ENCODE measurements at regions not wholly inside any gene's neighbourhood (a gene's known extent, or its start where the extent isn't known, plus 50 kb on each side); places are given as distances from the start of the nearest gene placed in this dataset.

GRCh38 chr16:54689072-54689865, 241.4 kb upstream of the IRX5 start:
- DNase-seq = no peak
- H3K27ac ChIP-seq = no peak overlapping the region
- no peaks in the 10 kb centered on the region for H3K36me3 ChIP-seq (ENCODE audit: low read depth)
- no peak overlapping the region for H3K4me3 ChIP-seq
- no peak overlapping the region for H3K4me2 ChIP-seq (ENCODE audit: unreplicated experiment)
- in situ Hi-C loops (cut with MboI) = no loop called here
- 69 to 72% methylated on average over 7 of the region's 7 CpGs for WGBS, 2 experiments (ENCODE audit: low coverage in 1 of 2, low lambda C conversion rate in 2 of 2, missing lambda C conversion rate in 2 of 2)
- no peaks in the 10 kb centered on the region; the same call in 1 of the 2 replicates for H3K27me3 ChIP-seq (replicated peaks; ENCODE audit: insufficient read depth)
- no peak overlapping the region for H2AFZ ChIP-seq
- no peaks in the 10 kb centered on the region for H4K20me1 ChIP-seq (ENCODE audit: insufficient read depth)
- no peak overlapping the region for H3K9ac ChIP-seq
- TF ChIP-seq EZH2phosphoT487 (IDR thresholded peaks at IDR 0.05; ENCODE audit: insufficient read depth, low read depth) = no peak
- no peak for TF ChIP-seq EZH2 (IDR thresholded peaks at IDR 0.05; ENCODE audit: insufficient read depth, poor library complexity, severe bottlenecking)
- H3K9me2 ChIP-seq (ENCODE audit: insufficient read depth) = no peaks in the 10 kb centered on the region
- H3K9me3 ChIP-seq (ENCODE audit: low read depth) = no peaks in the 10 kb centered on the region
- H3K79me2 ChIP-seq (ENCODE audit: insufficient read depth) = no peaks in the 10 kb centered on the region
- H3F3A ChIP-seq (ENCODE audit: insufficient read depth) = no peaks in the 10 kb centered on the region
- no peaks in the 10 kb centered on the region for H3K4me1 ChIP-seq (ENCODE audit: insufficient read depth)

GRCh38 chr16:54688339-54688738, 242.3 kb upstream of the IRX5 start:
- H3K9ac ChIP-seq = no peak overlapping the region
- in situ Hi-C loops (cut with MboI) = no loop called here
- WGBS, 2 experiments (ENCODE audit: low coverage in 1 of 2, low lambda C conversion rate in 2 of 2, missing lambda C conversion rate in 2 of 2) = 80 to 82% methylated on average over 1 of the region's 1 CpG
- H3K27ac ChIP-seq = no peak overlapping the region
- no peaks in the 10 kb centered on the region for H3K36me3 ChIP-seq (ENCODE audit: low read depth)
- H3K27me3 ChIP-seq (replicated peaks; ENCODE audit: insufficient read depth) = no peaks in the 10 kb centered on the region; the same call in 1 of the 2 replicates
- no peaks in the 10 kb centered on the region for H4K20me1 ChIP-seq (ENCODE audit: insufficient read depth)
- H3K9me3 ChIP-seq (ENCODE audit: low read depth) = no peaks in the 10 kb centered on the region
- no peak overlapping the region for H3K4me3 ChIP-seq
- H3K79me2 ChIP-seq (ENCODE audit: insufficient read depth) = no peaks in the 10 kb centered on the region
- no peak overlapping the region for H3K4me2 ChIP-seq (ENCODE audit: unreplicated experiment)
- no peak for TF ChIP-seq EZH2phosphoT487 (IDR thresholded peaks at IDR 0.05; ENCODE audit: insufficient read depth, low read depth)
- no peak for TF ChIP-seq EZH2 (IDR thresholded peaks at IDR 0.05; ENCODE audit: insufficient read depth, poor library complexity, severe bottlenecking)
- H3K4me1 ChIP-seq (ENCODE audit: insufficient read depth) = no peaks in the 10 kb centered on the region
- no peaks in the 10 kb centered on the region for H3F3A ChIP-seq (ENCODE audit: insufficient read depth)
- H2AFZ ChIP-seq = no peak overlapping the region
- no peaks in the 10 kb centered on the region for H3K9me2 ChIP-seq (ENCODE audit: insufficient read depth)
- no peak for DNase-seq

- no peaks in the 10 kb centered on the region for H3K4me1 ChIP-seq (ENCODE audit: insufficient read depth)
- H3K4me2 ChIP-seq (ENCODE audit: unreplicated experiment) = no peak overlapping the region
- H3K36me3 ChIP-seq (ENCODE audit: low read depth) = no peaks in the 10 kb centered on the region
- TF ChIP-seq EZH2phosphoT487 (IDR thresholded peaks at IDR 0.05; ENCODE audit: insufficient read depth, low read depth) (no peak), EZH2 (IDR thresholded peaks at IDR 0.05; ENCODE audit: insufficient read depth, poor library complexity, severe bottlenecking) (no peak)
- no peak overlapping the region for H2AFZ ChIP-seq
- H3K9ac ChIP-seq = no peak overlapping the region
- H3K9me3 ChIP-seq (ENCODE audit: low read depth) = no peaks in the 10 kb centered on the region
- no peak overlapping the region for H3K4me3 ChIP-seq
- DNase-seq = no peak
- no peaks in the 10 kb centered on the region for H3F3A ChIP-seq (ENCODE audit: insufficient read depth)
- WGBS, 2 experiments (ENCODE audit: low coverage in 1 of 2, low lambda C conversion rate in 2 of 2, missing lambda C conversion rate in 2 of 2) = 75 to 78% methylated on average over 8 of the region's 8 CpGs
- H4K20me1 ChIP-seq (ENCODE audit: insufficient read depth) = no peaks in the 10 kb centered on the region
- no peak overlapping the region for H3K27ac ChIP-seq
- H3K79me2 ChIP-seq (ENCODE audit: insufficient read depth) = no peaks in the 10 kb centered on the region
- H3K9me2 ChIP-seq (ENCODE audit: insufficient read depth) = no peaks in the 10 kb centered on the region
- H3K27me3 ChIP-seq (replicated peaks; ENCODE audit: insufficient read depth) = no peaks in the 10 kb centered on the region; the same call in 1 of the 2 replicates
- in situ Hi-C loops (cut with MboI) = no loop called here
Observed at GRCh38 chr16:54687043-54687899, 243.4 kb upstream of the IRX5 start.

GRCh38 chr16:54685682-54686081, 245.0 kb upstream of the IRX5 start:
- Histone ChIP-seq H3K4me3 (no peak overlapping the region), H3K9me2 (ENCODE audit: insufficient read depth) (no peaks in the 10 kb centered on the region), H3K4me2 (ENCODE audit: unreplicated experiment) (no peak overlapping the region), H3F3A (ENCODE audit: insufficient read depth) (no peaks in the 10 kb centered on the region), H3K9ac (no peak overlapping the region), H3K9me3 (ENCODE audit: low read depth) (no peaks in the 10 kb centered on the region), H2AFZ (no peak overlapping the region), H3K27me3 (replicated peaks; ENCODE audit: insufficient read depth) (no peaks in the 10 kb centered on the region; the same call in 1 of the 2 replicates), H3K79me2 (ENCODE audit: insufficient read depth) (no peaks in the 10 kb centered on the region), H3K36me3 (ENCODE audit: low read depth) (no peaks in the 10 kb centered on the region), H4K20me1 (ENCODE audit: insufficient read depth) (no peaks in the 10 kb centered on the region), H3K27ac (no peak overlapping the region), H3K4me1 (ENCODE audit: insufficient read depth) (no peaks in the 10 kb centered on the region)
- in situ Hi-C loops (cut with MboI) = no loop called here
- TF ChIP-seq EZH2phosphoT487 (IDR thresholded peaks at IDR 0.05; ENCODE audit: insufficient read depth, low read depth) (no peak), EZH2 (IDR thresholded peaks at IDR 0.05; ENCODE audit: insufficient read depth, poor library complexity, severe bottlenecking) (no peak)
- DNase-seq = no peak

Measured in GM23248 (cell line).